K562 (cell line): ENCODE measurements at regions not wholly inside any gene's neighbourhood (a gene's known extent, or its start where the extent isn't known, plus 50 kb on each side); places are given as distances from the start of the nearest gene placed in this dataset.

ENCODE experiments used
- ADNP ChIP-seq: fragments of 200-800 bp; sonication (Bioruptor generic); IDR thresholded peaks from 2 replicates; pipeline ENCODE4 v1.6.1; 2016; ENCODE audit warnings: missing genetic modification characterization, missing compliant biosample characterization
- ESRRA ChIP-seq: fragments of 450-650 bp; IDR thresholded peaks from 2 replicates; pipeline ENCODE4 v1.6.1; 2014; ENCODE audit warnings: low read depth, mild to moderate bottlenecking, moderate library complexity, borderline replicate concordance
- TARDBP ChIP-seq: fragments of 450-650 bp; IDR thresholded peaks from 2 replicates; pipeline ENCODE4 v1.6.1; 2016
- XRCC5 ChIP-seq: fragments of 200-400 bp; formaldehyde crosslinking; IDR thresholded peaks from 2 replicates; pipeline ENCODE4 v1.6.1; 2017; ENCODE audit warnings: low read depth, mild to moderate bottlenecking, low read length
- ZNF121 ChIP-seq: sonication (generic); formaldehyde crosslinking; conservative IDR thresholded peaks from 2 replicates; pipeline ENCODE4 v1.8.0; 2022; ENCODE audit warnings: missing genetic modification reagents
- ZNF274 ChIP-seq: IDR thresholded peaks from 2 replicates; pipeline ENCODE4 v1.6.1; 2011; ENCODE audit warnings: low read depth, mild to moderate bottlenecking, low read length, moderate library complexity, borderline replicate concordance
- TF ChIP-seq, protein P1 (sequence below): sonication (generic); formaldehyde crosslinking; IDR thresholded peaks from 2 replicates; pipeline ENCODE4 v1.5.0; 2020; ENCODE audit warnings: missing genetic modification reagents
- TF ChIP-seq, protein P2 (sequence below): fragments of 250-450 bp; sonication (Bioruptor Pico); IDR thresholded peaks from 2 replicates; pipeline ENCODE4 v1.4.0; 2020; ENCODE audit warnings: mild to moderate bottlenecking, moderate library complexity

DNA sequence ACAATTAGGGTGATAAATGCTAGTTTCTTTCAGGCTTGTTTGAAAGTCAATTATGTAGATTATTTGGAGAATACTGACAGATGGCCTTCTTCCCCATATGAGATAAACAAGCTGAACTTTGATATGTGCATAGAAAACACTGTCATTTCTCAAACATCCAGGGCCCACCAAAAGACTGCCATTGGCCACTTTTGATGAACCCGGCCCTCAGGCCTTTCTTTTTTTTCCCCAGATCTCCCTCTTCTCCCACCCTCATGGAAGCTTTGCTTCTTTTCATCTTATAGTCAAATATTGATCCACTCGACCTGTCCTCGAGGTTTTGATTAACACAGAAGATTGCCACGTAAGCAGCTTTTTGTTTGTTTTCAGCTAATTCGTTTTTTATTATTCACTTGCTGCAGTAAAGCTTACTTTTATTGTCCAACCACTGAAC, 377.4 kb downstream of the SMARCA1 start:
- TF ChIP-seq ZNF274 (no peak), ESRRA (no peak), ADNP (tag) (no peak), XRCC5 (no peak), ZNF121 (CRISPR knock-in tag) (no peak), TARDBP (no peak)
- TF ChIP-seq, protein P1, sequence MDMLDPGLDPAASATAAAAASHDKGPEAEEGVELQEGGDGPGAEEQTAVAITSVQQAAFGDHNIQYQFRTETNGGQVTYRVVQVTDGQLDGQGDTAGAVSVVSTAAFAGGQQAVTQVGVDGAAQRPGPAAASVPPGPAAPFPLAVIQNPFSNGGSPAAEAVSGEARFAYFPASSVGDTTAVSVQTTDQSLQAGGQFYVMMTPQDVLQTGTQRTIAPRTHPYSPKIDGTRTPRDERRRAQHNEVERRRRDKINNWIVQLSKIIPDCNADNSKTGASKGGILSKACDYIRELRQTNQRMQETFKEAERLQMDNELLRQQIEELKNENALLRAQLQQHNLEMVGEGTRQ (CRISPR knock-in tag): no peak
- TF ChIP-seq, protein P2, sequence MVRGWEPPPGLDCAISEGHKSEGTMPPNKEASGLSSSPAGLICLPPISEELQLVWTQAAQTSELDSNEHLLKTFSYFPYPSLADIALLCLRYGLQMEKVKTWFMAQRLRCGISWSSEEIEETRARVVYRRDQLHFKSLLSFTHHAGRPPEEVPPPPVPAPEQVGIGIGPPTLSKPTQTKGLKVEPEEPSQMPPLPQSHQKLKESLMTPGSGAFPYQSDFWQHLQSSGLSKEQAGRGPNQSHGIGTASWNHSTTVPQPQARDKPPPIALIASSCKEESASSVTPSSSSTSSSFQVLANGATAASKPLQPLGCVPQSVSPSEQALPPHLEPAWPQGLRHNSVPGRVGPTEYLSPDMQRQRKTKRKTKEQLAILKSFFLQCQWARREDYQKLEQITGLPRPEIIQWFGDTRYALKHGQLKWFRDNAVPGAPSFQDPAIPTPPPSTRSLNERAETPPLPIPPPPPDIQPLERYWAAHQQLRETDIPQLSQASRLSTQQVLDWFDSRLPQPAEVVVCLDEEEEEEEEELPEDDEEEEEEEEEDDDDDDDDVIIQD (CRISPR knock-in tag): no peak
